ENCODE measurements at regions not wholly inside any gene's neighbourhood (a gene's known extent, or its start where the extent isn't known, plus 50 kb on each side); places are given as distances from the start of the nearest gene placed in this dataset.

DNA sequence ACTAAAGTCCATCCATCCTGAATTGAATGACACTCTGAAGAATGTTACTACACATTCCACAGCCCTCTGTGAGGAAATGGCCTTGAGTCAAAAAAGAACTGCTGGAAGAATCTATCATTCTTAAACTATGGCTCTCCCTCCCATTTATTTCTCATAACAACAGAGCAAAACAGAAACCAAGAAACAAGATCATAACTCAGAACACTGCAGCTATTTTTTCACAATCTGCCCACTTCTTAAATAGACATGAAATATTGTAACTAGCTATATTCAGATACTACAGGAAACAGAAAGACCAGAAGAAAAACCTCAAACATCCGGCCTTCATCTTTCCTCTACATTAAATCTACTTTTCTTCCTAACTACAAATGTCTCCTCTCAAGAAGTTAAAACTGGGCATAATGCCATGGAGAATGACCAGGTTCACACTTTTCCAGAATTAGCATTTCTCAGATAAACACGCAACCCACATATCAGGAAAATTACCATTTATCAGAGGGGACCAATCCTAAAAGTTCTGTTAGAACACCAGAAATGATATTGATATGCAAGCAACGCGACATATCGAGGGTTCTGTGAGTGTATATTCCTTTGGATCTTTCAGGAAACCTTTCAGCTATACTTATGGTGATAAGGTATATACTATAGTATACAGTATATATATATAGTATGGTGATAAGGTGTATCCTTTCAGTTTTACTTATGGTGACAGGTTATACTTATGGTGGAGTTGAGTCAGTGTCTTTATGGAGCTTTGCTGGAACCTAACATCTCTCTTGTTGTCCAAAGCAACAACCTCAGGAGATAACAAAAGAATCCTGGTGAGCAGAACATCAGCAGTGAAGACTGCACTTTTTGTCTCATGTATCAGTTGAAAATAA is 60.4 kb upstream of the IRF2 start:
- Histone ChIP-seq H3K9me3 (no peaks in the 10 kb centered on the region), H3K27me3 (no peaks in the 10 kb centered on the region), H3K4me3 (no peak overlapping the region), H3K36me3 (no peaks in the 10 kb centered on the region)
- no peak for DNase-seq

DNA sequence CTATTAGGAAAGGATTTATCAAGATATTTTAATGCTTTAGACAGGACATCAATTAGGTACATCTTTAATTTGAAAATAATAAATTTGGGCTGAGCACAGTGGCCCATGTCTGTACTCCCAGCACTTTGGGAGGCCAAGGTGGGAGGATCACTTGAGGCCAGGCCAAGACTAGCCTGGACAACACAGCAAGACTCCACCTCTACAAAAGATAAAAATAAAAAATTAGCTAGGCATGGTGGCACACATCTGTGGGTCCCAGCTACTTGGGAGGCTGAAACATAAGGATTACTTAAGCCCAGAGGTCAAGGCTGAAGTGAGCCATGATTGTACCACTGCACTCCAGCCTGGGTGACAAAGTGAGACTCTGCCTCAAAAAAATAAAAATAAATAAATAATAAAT is 59.6 kb upstream of the IRF2 start:
- H3K36me3 ChIP-seq, result no peaks in the 10 kb centered on the region
- no peak overlapping the region for H3K4me3 ChIP-seq
- H3K27me3 ChIP-seq, result no peaks in the 10 kb centered on the region
- no peaks in the 10 kb centered on the region for H3K9me3 ChIP-seq
- no peak for DNase-seq

DNA sequence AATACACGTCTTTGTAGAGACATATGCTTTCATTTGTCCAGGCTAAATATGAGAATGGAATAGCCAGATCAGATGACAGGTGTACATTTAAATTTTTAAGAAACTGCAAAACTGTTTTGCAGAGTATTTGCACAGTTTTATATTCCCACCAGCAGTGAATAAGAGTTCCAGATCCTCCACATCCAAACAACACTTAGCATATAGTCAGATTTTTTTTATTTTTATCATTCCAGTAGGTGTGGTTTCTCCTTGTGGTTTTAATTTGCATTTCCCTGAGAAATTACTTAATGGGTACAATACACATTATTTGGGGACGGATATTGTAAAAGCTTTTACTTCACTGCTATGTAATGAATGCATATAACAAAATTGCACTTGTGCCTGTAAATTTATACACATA is 56.7 kb upstream of the IRF2 start:
- Histone ChIP-seq H3K4me3 (no peak overlapping the region), H3K36me3 (no peaks in the 10 kb centered on the region), H3K9me3 (no peaks in the 10 kb centered on the region), H3K27me3 (no peaks in the 10 kb centered on the region)
- no peak for DNase-seq

DNA sequence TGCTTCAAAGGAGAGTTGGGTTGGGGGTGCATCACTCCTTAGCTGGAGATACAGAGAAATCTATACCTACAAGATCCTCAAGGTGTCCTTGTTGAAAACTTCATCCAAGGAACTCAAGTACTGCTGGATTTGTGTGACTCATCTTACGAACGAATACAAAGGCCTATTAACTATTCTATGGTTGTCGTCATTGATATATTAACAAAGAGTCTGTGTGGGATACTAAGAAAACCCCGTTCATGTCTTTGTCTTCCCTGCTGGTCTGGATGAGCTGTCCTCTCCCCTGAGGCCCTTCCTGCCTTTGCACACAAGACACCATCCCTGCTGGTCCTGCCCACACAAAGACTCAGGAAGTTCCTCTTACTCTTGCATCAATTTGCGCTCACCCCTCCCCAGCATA is 54.9 kb upstream of the IRF2 start:
- H3K9me3 ChIP-seq, result no peaks in the 10 kb centered on the region
- no peak for DNase-seq

DNA sequence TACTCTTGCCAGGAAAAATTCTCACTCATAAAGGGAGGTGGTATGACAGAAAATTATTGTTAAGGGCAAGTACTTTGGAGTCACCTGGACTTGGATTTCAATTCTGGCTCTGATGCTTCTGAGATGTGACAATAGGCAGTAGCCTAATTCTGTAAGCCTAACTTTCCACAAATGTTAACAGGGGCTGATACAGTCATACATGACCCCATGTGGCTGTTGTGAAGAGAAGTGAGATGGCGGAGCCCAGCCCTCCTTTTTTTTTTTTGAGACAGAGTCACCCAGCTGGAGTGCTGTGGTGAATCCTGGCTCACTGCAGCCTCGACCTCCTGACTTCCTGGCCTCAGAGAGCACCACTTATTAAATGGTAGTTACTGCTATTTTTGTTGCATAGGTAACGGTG is 54.4 kb upstream of the IRF2 start:
- H3K36me3 ChIP-seq, result no peaks in the 10 kb centered on the region
- DNase-seq, result no peak
- H3K9me3 ChIP-seq, result no peaks in the 10 kb centered on the region
- no peak overlapping the region for H3K4me3 ChIP-seq
- H3K27me3 ChIP-seq, result no peaks in the 10 kb centered on the region

More for the DNA sequence above, 54.9 kb upstream of the IRF2 start:
- Histone ChIP-seq H3K27me3 (no peaks in the 10 kb centered on the region), H3K36me3 (no peaks in the 10 kb centered on the region), H3K4me3 (no peak overlapping the region)

DNA sequence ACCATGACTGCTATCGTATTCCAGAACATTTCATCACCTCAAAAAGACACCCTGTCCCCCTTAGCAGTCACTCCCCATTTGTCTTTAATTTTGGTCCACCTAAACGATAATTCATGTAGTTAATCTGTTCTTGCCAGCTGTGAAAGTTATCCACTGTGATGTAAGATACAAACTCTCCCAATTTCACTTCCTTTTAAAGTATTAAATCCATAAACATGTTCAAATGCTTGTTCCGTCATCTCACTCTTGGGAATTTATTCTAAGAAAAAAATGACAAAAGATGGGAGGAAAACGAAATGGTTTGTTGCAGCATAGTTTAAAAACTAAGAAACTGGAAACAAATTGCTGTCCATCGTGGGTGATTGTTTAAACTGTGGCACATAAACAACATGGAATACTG is 53.7 kb upstream of the IRF2 start:
- Histone ChIP-seq H3K9me3 (no peaks in the 10 kb centered on the region), H3K27me3 (no peaks in the 10 kb centered on the region), H3K4me3 (no peak overlapping the region), H3K36me3 (no peaks in the 10 kb centered on the region)
- DNase-seq, result no peak

DNA sequence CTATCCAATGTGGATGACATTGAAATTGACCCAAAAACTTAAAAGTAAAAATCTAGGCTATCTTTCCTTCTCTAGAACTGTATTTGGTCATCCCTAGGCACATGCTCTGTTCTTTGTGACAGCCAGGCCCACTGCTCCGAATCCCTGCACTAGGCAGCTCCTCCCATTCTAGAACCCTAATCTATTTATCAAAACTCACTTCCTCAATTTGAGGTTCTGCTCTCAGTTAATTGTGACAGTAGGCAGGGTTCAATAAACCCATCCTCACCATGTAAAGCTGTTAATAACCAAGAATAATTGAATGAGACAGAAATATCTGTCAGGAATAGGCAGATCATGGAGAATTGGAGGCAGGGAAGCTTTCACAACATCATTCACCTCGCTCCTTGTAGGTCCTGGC is 51.9 kb upstream of the IRF2 start:
- Histone ChIP-seq H3K36me3 (no peaks in the 10 kb centered on the region), H3K9me3 (no peaks in the 10 kb centered on the region), H3K27me3 (no peaks in the 10 kb centered on the region), H3K4me3 (no peak overlapping the region)
- no peak for DNase-seq

All from MG63 (cell line).